MM.1S (cell line): ENCODE measurements at regions not wholly inside any gene's neighbourhood (a gene's known extent, or its start where the extent isn't known, plus 50 kb on each side); places are given as distances from the start of the nearest gene placed in this dataset.

Experiments used
- CTCF ChIP-seq: fragments of 300-600 bp; sonication (generic); IDR thresholded peaks from 2 replicates; pipeline ENCODE4 v1.5.1; 2016; ENCODE audit warnings: antibody characterized with exemption, low read length, mixed read lengths
- EZH2 ChIP-seq: fragments of 300-600 bp; sonication (generic); optimal IDR thresholded peaks from 2 replicates; pipeline ENCODE3; 2017; ENCODE audit warnings: low read depth, mild to moderate bottlenecking, antibody characterized with exemption, low read length, mixed read lengths
- EZH2phosphoT487 ChIP-seq: fragments of 300-600 bp; sonication (generic); IDR thresholded peaks from 2 replicates; pipeline ENCODE4 v1.6.1; 2018; ENCODE audit warnings: antibody characterized with exemption, low read length

GRCh38 chr5:166493040-166493439 lies 1798.4 kb upstream of the WWC1 start:
- TF ChIP-seq CTCF (no peak), EZH2phosphoT487 (no peak), EZH2 (no peak)
